Astrocyte (in vitro differentiated cells and primary cell): ENCODE measurements at regions not wholly inside any gene's neighbourhood (a gene's known extent, or its start where the extent isn't known, plus 50 kb on each side); places are given as distances from the start of the nearest gene placed in this dataset.
A peak's percentile ranks its signal among the peaks of the same experiment; 100 is the strongest.
"Not testable (repeated sequence)": the region's sequence is repeated elsewhere in the genome, so short reads cannot be mapped to it uniquely, and the experiment has no call there.

ENCODE experiments used
- DNase-seq: peaks from one replicate; pipeline ENCODE4 v3.0.0-alpha.2; 2010; ENCODE audit warnings: low read depth
- FAIRE-seq: peaks from 2 replicates; lab custom pipeline; 2011; peaks lifted over from hg19 to GRCh38; lab: Jason Lieb, UNC
- H2AFZ ChIP-seq: 2 replicates; pipeline ENCODE4 v1.6.0; 2012; ENCODE audit warnings: low read depth, low read length, inconsistent platforms
- H3K27ac ChIP-seq: 2 replicates; pipeline ENCODE4 v1.5.1; 2011; ENCODE audit warnings: low read depth, low read length, inconsistent platforms
- H3K27me3 ChIP-seq: 2 replicates; pipeline ENCODE4 v1.6.0; 2011; ENCODE audit warnings: low read length, inconsistent platforms; ENCODE audit not compliant: insufficient read depth
- H3K36me3 ChIP-seq: 2 replicates; pipeline ENCODE4 v1.5.1; 2011; ENCODE audit warnings: low read length, inconsistent platforms; ENCODE audit not compliant: insufficient read depth
- H3K4me1 ChIP-seq: 2 replicates; pipeline ENCODE4 v1.5.1; 2011; ENCODE audit warnings: low read length, inconsistent platforms; ENCODE audit not compliant: insufficient read depth
- H3K4me2 ChIP-seq: 2 replicates; pipeline ENCODE4 v1.6.0; 2012; ENCODE audit warnings: low read length, inconsistent platforms
- H3K4me3 ChIP-seq: 2 replicates; pipeline ENCODE4 v1.5.1; 2011; ENCODE audit warnings: low read depth, mild to moderate bottlenecking, low read length, inconsistent platforms; ENCODE audit not compliant: insufficient read depth
- H3K79me2 ChIP-seq: 2 replicates; pipeline ENCODE4 v1.6.0; 2012; ENCODE audit warnings: mild to moderate bottlenecking, low read length, inconsistent platforms; ENCODE audit not compliant: insufficient read depth
- H3K9ac ChIP-seq: 2 replicates; pipeline ENCODE4 v1.6.0; 2012; ENCODE audit warnings: mild to moderate bottlenecking, low read length, inconsistent platforms
- H3K9me3 ChIP-seq: 2 replicates; pipeline ENCODE4 v1.5.1; 2012; ENCODE audit warnings: low read depth, mild to moderate bottlenecking, low read length, inconsistent platforms; ENCODE audit not compliant: insufficient read depth
- H4K20me1 ChIP-seq: 2 replicates; pipeline ENCODE4 v1.6.0; 2012; ENCODE audit warnings: low read length, inconsistent platforms; ENCODE audit not compliant: insufficient read depth
- H3K27ac Mint-ChIP-seq: one replicate; pipeline ENCODE4 v1.8.0; 2021; ENCODE audit warnings: mild to moderate bottlenecking, mixed read lengths; ENCODE audit not compliant: unreplicated experiment
- H3K27me3 Mint-ChIP-seq: one replicate; pipeline ENCODE4 v1.8.0; 2021; ENCODE audit warnings: low read depth, mixed read lengths; ENCODE audit not compliant: unreplicated experiment
- H3K36me3 Mint-ChIP-seq: one replicate; pipeline ENCODE4 v1.8.0; 2021; ENCODE audit warnings: low read depth, mixed read lengths; ENCODE audit not compliant: unreplicated experiment
- H3K4me1 Mint-ChIP-seq: one replicate; pipeline ENCODE4 v1.8.0; 2021; ENCODE audit warnings: low read depth, mixed read lengths; ENCODE audit not compliant: unreplicated experiment
- H3K4me3 Mint-ChIP-seq: one replicate; pipeline ENCODE4 v1.8.0; 2021; ENCODE audit warnings: mild to moderate bottlenecking, moderate library complexity, mixed read lengths; ENCODE audit not compliant: unreplicated experiment
- H3K9me3 Mint-ChIP-seq: one replicate; pipeline ENCODE4 v1.8.0; 2021; ENCODE audit warnings: mild to moderate bottlenecking, mixed read lengths; ENCODE audit not compliant: unreplicated experiment
- CTCF ChIP-seq: IDR thresholded peaks from 2 replicates; pipeline ENCODE4 v1.5.1; 2011; ENCODE audit warnings: low read depth, mild to moderate bottlenecking, inconsistent platforms, low read length, moderate library complexity; ENCODE audit not compliant: insufficient read depth
- EZH2 ChIP-seq: IDR thresholded peaks from 2 replicates; pipeline ENCODE4 v1.6.1; 2012; ENCODE audit warnings: mild to moderate bottlenecking, low read length, inconsistent platforms; ENCODE audit not compliant: insufficient read depth

- H3K4me2 ChIP-seq = no peak overlapping the region
- H3K27me3 Mint-ChIP-seq = peaks cover 82% of the 10 kb centered on the region
- H3K4me3 Mint-ChIP-seq = no peak overlapping the region
- no peak overlapping the region for H2AFZ ChIP-seq
- H3K79me2 ChIP-seq = no peaks in the 10 kb centered on the region
- H3K27me3 ChIP-seq = peaks cover 30% of the 10 kb centered on the region
- H3K9me3 ChIP-seq = no peaks in the 10 kb centered on the region
- no peak overlapping the region for H3K27ac Mint-ChIP-seq
- H3K36me3 Mint-ChIP-seq = no peaks in the 10 kb centered on the region
- H3K4me1 Mint-ChIP-seq = no peaks in the 10 kb centered on the region
- FAIRE-seq (no peak), DNase-seq (no peak)
- H3K27ac ChIP-seq = no peak overlapping the region
- no peaks in the 10 kb centered on the region for H3K4me1 ChIP-seq
- H3K4me3 ChIP-seq = no peak overlapping the region
- H4K20me1 ChIP-seq = no peaks in the 10 kb centered on the region
- TF ChIP-seq EZH2 (no peak), CTCF (no peak)
- no peak overlapping the region for H3K9ac ChIP-seq
- no peaks in the 10 kb centered on the region for H3K36me3 ChIP-seq
- H3K9me3 Mint-ChIP-seq = peaks cover 6% of the 10 kb centered on the region
Observed at GRCh38 chr19:41518141-41518540, 57.8 kb upstream of the CEACAM21 start.

GRCh38 chr19:41521138-41521930 is 54.6 kb upstream of the CEACAM21 start:
- peak overlapping the region; percentile 57 for H3K4me2 ChIP-seq
- Mint-ChIP-seq H3K4me3 (peak overlapping the region; percentile 47), H3K27ac (peak overlapping the region; percentile 48), H3K27me3 (peaks cover 74% of the 10 kb centered on the region)
- H2AFZ ChIP-seq, H3K9ac ChIP-seq, H3K27ac ChIP-seq, H4K20me1 ChIP-seq, DNase-seq, H3K9me3 ChIP-seq, H3K4me1 Mint-ChIP-seq, FAIRE-seq, H3K4me3 ChIP-seq, H3K9me3 Mint-ChIP-seq, H3K4me1 ChIP-seq, H3K36me3 Mint-ChIP-seq, H3K79me2 ChIP-seq, H3K36me3 ChIP-seq: not testable (repeated sequence)
- peaks cover 35% of the 10 kb centered on the region for H3K27me3 ChIP-seq

GRCh38 chr19:41521931-41522555 is 53.9 kb upstream of the CEACAM21 start:
- no peaks in the 10 kb centered on the region for H3K36me3 Mint-ChIP-seq
- DNase-seq (no peak), FAIRE-seq (no peak)
- no peaks in the 10 kb centered on the region for H4K20me1 ChIP-seq
- H3K9me3 ChIP-seq = no peaks in the 10 kb centered on the region
- H3K4me3 ChIP-seq = no peak overlapping the region
- peak overlapping the region; percentile 57 for H3K4me2 ChIP-seq
- H3K4me1 Mint-ChIP-seq = no peaks in the 10 kb centered on the region
- no peak overlapping the region for H3K9ac ChIP-seq
- no peak overlapping the region for H3K27ac Mint-ChIP-seq
- no peaks in the 10 kb centered on the region for H3K4me1 ChIP-seq
- H2AFZ ChIP-seq = no peak overlapping the region
- no peaks in the 10 kb centered on the region for H3K79me2 ChIP-seq
- peaks cover 67% of the 10 kb centered on the region for H3K27me3 Mint-ChIP-seq
- H3K36me3 ChIP-seq = no peaks in the 10 kb centered on the region
- peaks cover 35% of the 10 kb centered on the region for H3K27me3 ChIP-seq
- H3K27ac ChIP-seq = no peak overlapping the region
- TF ChIP-seq EZH2 (peak; percentile 87), CTCF (no peak)
- H3K9me3 Mint-ChIP-seq = peaks cover 6% of the 10 kb centered on the region
- H3K4me3 Mint-ChIP-seq = peak overlapping the region; percentile 83
